NCI-H2107 (cell line): ENCODE measurements at regions not wholly inside any gene's neighbourhood (a gene's known extent, or its start where the extent isn't known, plus 50 kb on each side); places are given as distances from the start of the nearest gene placed in this dataset.

Experiments used
- DNase-seq: peaks from one replicate; lab custom pipeline; 2025; lab: John Stamatoyannopoulos, UW

GRCh38 chr5:82334856-82335255 lies 56.7 kb upstream of the RPS23 start:
- DNase-seq: no peak

- no peak for DNase-seq
These were observed 56.0 kb upstream of the RPS23 start for GRCh38 chr5:82334085-82334692.

- no peak for DNase-seq
These were observed 54.9 kb upstream of the RPS23 start for GRCh38 chr5:82332886-82333615.

GRCh38 chr5:82332064-82332855 lies 54.1 kb upstream of the RPS23 start:
- DNase-seq: no peak

- DNase-seq: no peak
These were observed 53.4 kb upstream of the RPS23 start for GRCh38 chr5:82331557-82331956.

GRCh38 chr5:82330530-82331270 lies 52.5 kb upstream of the RPS23 start:
- DNase-seq: no peak

GRCh38 chr5:82329393-82329792 lies 51.2 kb upstream of the RPS23 start:
- no peak for DNase-seq
